ENCODE measurements at regions not wholly inside any gene's neighbourhood (a gene's known extent, or its start where the extent isn't known, plus 50 kb on each side); places are given as distances from the start of the nearest gene placed in this dataset.
"Not testable (repeated sequence)": the region's sequence is repeated elsewhere in the genome, so short reads cannot be mapped to it uniquely, and the experiment has no call there.

DNA sequence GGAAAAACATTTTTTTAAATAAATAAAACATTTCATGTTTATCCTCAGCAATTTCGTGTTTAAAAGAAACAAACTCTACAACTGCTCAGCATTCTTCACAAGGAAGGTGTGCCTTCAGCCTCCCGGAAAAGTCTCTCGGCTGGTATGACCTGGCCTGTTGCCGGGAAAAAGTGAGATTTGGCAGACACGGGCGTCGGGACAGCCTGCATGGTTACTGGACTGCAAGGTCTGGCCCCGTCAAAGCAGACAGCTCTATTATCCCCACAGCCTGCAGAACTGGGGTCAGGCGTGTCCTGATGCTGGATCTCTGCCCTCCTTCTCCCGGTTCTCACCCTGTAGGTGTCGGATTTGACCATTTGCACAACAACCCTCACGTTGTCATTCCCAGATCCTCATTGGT lies 120.3 kb upstream of the SPATA31C2 start:
- Histone ChIP-seq H3K4me3 (ENCODE audit: low read depth in 1 of 2, low read length in 2 of 2) (no peak overlapping the region), H3K9me3 (ENCODE audit: control insufficient read depth in 2 of 2, insufficient read depth in 1 of 2, low read depth in 1 of 2, low read length in 1 of 2) (no peaks in the 10 kb centered on the region), H3K27ac (ENCODE audit: low read depth in 2 of 2, low read length in 1 of 2) (no peak overlapping the region), H3K27me3 (ENCODE audit: control insufficient read depth in 1 of 2, insufficient read depth in 2 of 2, low read length in 2 of 2) (no peaks in the 10 kb centered on the region), H3K36me3 (ENCODE audit: control insufficient read depth in 2 of 2, insufficient read depth in 2 of 2, low read length in 1 of 2) (no peaks in the 10 kb centered on the region), H3K4me1 (ENCODE audit: control insufficient read depth in 2 of 2, insufficient read depth in 2 of 2, low read length in 1 of 2) (no peaks in the 10 kb centered on the region)
- 30 to 44% methylated on average over 12 of the region's 12 CpGs for WGBS, 2 donors

DNA sequence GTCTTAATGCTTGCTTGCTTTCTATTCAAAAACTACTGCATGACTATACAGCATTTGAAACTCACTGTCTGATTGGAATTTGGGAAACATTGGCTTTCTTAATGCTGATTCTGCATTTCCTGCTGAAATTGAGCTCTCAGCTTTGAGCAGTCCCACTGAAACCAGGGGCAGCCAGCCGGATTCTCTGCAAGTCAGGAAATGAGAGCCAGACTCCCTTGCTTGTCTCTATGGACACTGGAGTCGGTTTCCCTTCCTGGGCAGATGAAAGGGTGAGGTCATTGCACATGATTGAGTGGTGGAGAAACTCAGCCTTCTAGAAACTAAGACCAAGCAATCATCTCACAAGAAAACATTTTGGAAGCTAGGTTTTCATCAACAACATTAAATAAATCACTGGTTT lies 119.7 kb upstream of the SPATA31C2 start:
- Histone ChIP-seq H3K9me3 (ENCODE audit: control insufficient read depth in 2 of 2, insufficient read depth in 1 of 2, low read depth in 1 of 2, low read length in 1 of 2) (no peaks in the 10 kb centered on the region), H3K27me3 (ENCODE audit: control insufficient read depth in 1 of 2, insufficient read depth in 2 of 2, low read length in 2 of 2) (no peaks in the 10 kb centered on the region), H3K27ac (ENCODE audit: low read depth in 2 of 2, low read length in 1 of 2) (no peak overlapping the region), H3K36me3 (ENCODE audit: control insufficient read depth in 2 of 2, insufficient read depth in 2 of 2, low read length in 1 of 2) (no peaks in the 10 kb centered on the region), H3K4me1 (ENCODE audit: control insufficient read depth in 2 of 2, insufficient read depth in 2 of 2, low read length in 1 of 2) (no peaks in the 10 kb centered on the region), H3K4me3 (ENCODE audit: low read depth in 1 of 2, low read length in 2 of 2) (no peak overlapping the region)
- 39 to 50% methylated on average over 2 of the region's 2 CpGs for WGBS, 2 donors

DNA sequence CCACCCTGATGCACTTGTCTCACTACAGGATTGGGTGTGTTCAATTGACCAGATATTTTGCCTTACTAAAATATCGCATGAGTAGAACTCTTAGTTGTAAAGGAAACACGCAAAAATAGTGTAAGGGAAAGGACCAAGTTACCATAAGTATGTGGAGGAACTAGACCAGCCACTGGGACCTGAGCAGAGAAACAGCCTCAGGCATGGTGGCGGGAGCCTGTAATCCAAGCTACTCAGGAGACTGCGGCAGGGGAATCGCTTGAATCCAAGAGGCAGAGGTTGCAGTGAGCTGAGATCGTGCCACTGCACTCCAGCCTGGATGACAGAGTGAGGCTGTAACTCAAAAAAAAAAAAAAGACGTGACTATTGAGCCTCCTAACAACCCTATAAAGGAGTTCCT lies 117.9 kb upstream of the SPATA31C2 start:
- no peak overlapping the region for H3K27ac ChIP-seq (ENCODE audit: low read depth in 2 of 2, low read length in 1 of 2)
- no peaks in the 10 kb centered on the region for H3K36me3 ChIP-seq (ENCODE audit: control insufficient read depth in 2 of 2, insufficient read depth in 2 of 2, low read length in 1 of 2)
- 71 to 83% methylated on average over 7 of the region's 7 CpGs for WGBS, 2 donors
- no peaks in the 10 kb centered on the region for H3K27me3 ChIP-seq (ENCODE audit: control insufficient read depth in 1 of 2, insufficient read depth in 2 of 2, low read length in 2 of 2)
- H3K9me3 ChIP-seq (ENCODE audit: control insufficient read depth in 2 of 2, insufficient read depth in 1 of 2, low read depth in 1 of 2, low read length in 1 of 2): peaks cover 0 to 7% of the 10 kb centered on the region in 2 donors
- H3K4me1 ChIP-seq (ENCODE audit: control insufficient read depth in 2 of 2, insufficient read depth in 2 of 2, low read length in 1 of 2): no peaks in the 10 kb centered on the region
- H3K4me3 ChIP-seq (ENCODE audit: low read depth in 1 of 2, low read length in 2 of 2): no peak overlapping the region

DNA sequence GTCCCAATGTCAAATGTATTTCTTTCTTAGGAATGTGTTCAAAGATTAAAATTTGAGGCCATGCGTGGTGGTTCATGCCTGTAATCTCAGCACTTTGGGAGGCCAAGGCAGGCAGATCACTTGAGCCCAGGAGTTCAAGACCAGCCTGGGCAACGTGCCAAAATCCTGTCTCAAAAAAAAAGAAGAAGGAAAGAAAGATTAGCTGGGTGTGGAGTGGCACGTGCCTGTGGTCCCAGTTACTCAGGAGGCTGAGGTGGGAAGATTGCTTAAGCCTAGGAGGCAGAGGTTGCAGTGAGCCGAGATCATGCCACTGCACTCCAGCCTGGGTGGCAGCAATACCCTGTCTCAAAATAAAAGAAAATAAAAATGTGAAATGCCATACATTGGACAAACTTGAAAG lies 117.5 kb upstream of the SPATA31C2 start:
- H3K36me3 ChIP-seq (ENCODE audit: control insufficient read depth in 2 of 2, insufficient read depth in 2 of 2, low read length in 1 of 2); H3K27ac ChIP-seq (ENCODE audit: low read depth in 2 of 2, low read length in 1 of 2); H3K4me1 ChIP-seq (ENCODE audit: control insufficient read depth in 2 of 2, insufficient read depth in 2 of 2, low read length in 1 of 2); H3K27me3 ChIP-seq (ENCODE audit: control insufficient read depth in 1 of 2, insufficient read depth in 2 of 2, low read length in 2 of 2); H3K9me3 ChIP-seq (ENCODE audit: control insufficient read depth in 2 of 2, insufficient read depth in 1 of 2, low read depth in 1 of 2, low read length in 1 of 2); H3K4me3 ChIP-seq (ENCODE audit: low read depth in 1 of 2, low read length in 2 of 2): not testable (repeated sequence)
- 19 to 37% methylated on average over 4 of the region's 4 CpGs for WGBS, 2 donors

DNA sequence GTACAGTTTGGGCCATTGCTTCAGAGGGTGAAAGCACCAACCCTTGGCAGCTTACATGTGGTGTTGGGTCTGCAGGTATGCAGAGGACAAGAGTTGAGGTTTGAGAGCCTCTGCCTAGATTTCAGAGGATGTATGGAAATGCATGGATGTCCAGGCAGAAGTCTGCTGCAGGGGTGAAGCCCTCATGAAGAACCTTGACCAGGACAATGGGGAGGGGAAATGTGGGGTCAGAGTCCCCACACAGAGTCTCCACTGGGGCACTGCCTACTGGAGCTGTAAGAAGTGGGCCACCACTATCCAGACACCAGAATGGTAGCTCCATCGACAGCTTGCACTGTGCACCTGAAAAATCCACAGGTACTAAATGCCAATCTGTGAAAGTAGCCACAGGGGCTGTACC lies 113.6 kb upstream of the SPATA31C2 start:
- no peak overlapping the region for H3K4me3 ChIP-seq (ENCODE audit: low read depth in 1 of 2, low read length in 2 of 2)
- no peaks in the 10 kb centered on the region for H3K4me1 ChIP-seq (ENCODE audit: control insufficient read depth in 2 of 2, insufficient read depth in 2 of 2, low read length in 1 of 2)
- H3K9me3 ChIP-seq (ENCODE audit: control insufficient read depth in 2 of 2, insufficient read depth in 1 of 2, low read depth in 1 of 2, low read length in 1 of 2): peaks cover 0 to 7% of the 10 kb centered on the region in 2 donors
- WGBS, 2 donors: 86 to 94% methylated on average over 1 of the region's 1 CpG
- no peak overlapping the region for H3K27ac ChIP-seq (ENCODE audit: low read depth in 2 of 2, low read length in 1 of 2)
- no peaks in the 10 kb centered on the region for H3K27me3 ChIP-seq (ENCODE audit: control insufficient read depth in 1 of 2, insufficient read depth in 2 of 2, low read length in 2 of 2)
- no peaks in the 10 kb centered on the region for H3K36me3 ChIP-seq (ENCODE audit: control insufficient read depth in 2 of 2, insufficient read depth in 2 of 2, low read length in 1 of 2)

DNA sequence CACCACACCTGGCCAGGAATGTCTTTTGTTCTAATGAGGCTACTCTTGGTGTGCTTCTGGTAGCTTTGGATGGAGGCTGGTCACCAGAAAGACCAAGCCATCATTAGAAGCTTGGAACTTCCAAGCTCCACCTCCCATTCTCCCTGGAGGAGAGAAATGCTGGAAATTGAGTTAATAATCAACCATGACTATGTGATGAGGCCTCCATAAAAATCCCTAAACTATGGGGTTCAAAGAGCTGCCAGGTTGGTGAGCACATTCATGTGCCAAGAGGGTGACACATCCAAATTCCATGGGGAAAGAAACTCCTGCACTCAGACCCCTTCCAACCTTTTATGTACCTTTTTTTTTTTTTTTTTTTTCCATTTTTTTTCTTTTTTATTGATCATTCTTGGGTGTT lies 105.5 kb upstream of the SPATA31C2 start:
- H3K27ac ChIP-seq (ENCODE audit: low read depth in 2 of 2, low read length in 1 of 2): no peak overlapping the region
- H3K27me3 ChIP-seq (ENCODE audit: control insufficient read depth in 1 of 2, insufficient read depth in 2 of 2, low read length in 2 of 2): no peaks in the 10 kb centered on the region
- no peak overlapping the region for H3K4me3 ChIP-seq (ENCODE audit: low read depth in 1 of 2, low read length in 2 of 2)
- no peaks in the 10 kb centered on the region for H3K4me1 ChIP-seq (ENCODE audit: control insufficient read depth in 2 of 2, insufficient read depth in 2 of 2, low read length in 1 of 2)
- no peaks in the 10 kb centered on the region for H3K9me3 ChIP-seq (ENCODE audit: control insufficient read depth in 2 of 2, insufficient read depth in 1 of 2, low read depth in 1 of 2, low read length in 1 of 2)
- no peaks in the 10 kb centered on the region for H3K36me3 ChIP-seq (ENCODE audit: control insufficient read depth in 2 of 2, insufficient read depth in 2 of 2, low read length in 1 of 2)

GRCh38 chr9:88242879-88243278 lies 104.6 kb upstream of the SPATA31C2 start:
- Histone ChIP-seq H3K4me3 (ENCODE audit: low read depth in 1 of 2, low read length in 2 of 2) (no peak overlapping the region), H3K9me3 (ENCODE audit: control insufficient read depth in 2 of 2, insufficient read depth in 1 of 2, low read depth in 1 of 2, low read length in 1 of 2) (no peaks in the 10 kb centered on the region), H3K36me3 (ENCODE audit: control insufficient read depth in 2 of 2, insufficient read depth in 2 of 2, low read length in 1 of 2) (no peaks in the 10 kb centered on the region), H3K27me3 (ENCODE audit: control insufficient read depth in 1 of 2, insufficient read depth in 2 of 2, low read length in 2 of 2) (no peaks in the 10 kb centered on the region), H3K27ac (ENCODE audit: low read depth in 2 of 2, low read length in 1 of 2) (no peak overlapping the region), H3K4me1 (ENCODE audit: control insufficient read depth in 2 of 2, insufficient read depth in 2 of 2, low read length in 1 of 2) (no peaks in the 10 kb centered on the region)
- 78 to 80% methylated on average over 1 of the region's 1 CpG for WGBS, 2 donors

DNA sequence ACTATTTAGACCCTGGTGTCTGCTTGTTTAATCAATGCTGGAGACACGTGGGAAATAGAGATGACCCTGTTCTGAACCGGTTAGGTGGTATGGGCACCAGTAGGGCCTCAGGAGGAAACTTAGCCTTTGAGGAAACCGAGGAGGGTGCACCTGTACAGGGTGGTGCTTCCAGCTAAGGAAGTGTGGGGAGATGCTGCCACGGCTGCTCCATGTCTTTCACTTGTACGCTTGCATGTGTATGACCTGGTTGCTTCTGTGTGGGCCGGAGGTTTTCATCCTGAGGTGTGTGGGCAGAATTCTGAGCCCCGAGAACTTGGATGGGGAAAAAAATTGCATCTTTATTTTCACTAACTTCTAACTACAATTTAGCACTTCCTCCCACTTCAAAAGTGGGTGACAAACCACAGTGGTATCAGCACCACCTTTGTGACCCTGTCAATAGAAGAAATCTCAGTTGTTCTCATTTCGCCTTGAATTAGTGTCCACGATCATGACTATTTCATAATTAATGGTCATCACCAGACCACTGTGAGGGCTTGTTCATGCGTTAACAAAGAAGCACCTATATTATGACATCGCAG lies 99.8 kb upstream of the SPATA31C2 start:
- 72 to 77% methylated on average over 11 of the region's 11 CpGs for WGBS, 2 donors
- Histone ChIP-seq H3K9me3 (ENCODE audit: control insufficient read depth in 2 of 2, insufficient read depth in 1 of 2, low read depth in 1 of 2, low read length in 1 of 2) (no peaks in the 10 kb centered on the region), H3K4me3 (ENCODE audit: low read depth in 1 of 2, low read length in 2 of 2) (no peak overlapping the region), H3K27ac (ENCODE audit: low read depth in 2 of 2, low read length in 1 of 2) (peak overlapping the region in 1 of 2 donors; percentile 13), H3K4me1 (ENCODE audit: control insufficient read depth in 2 of 2, insufficient read depth in 2 of 2, low read length in 1 of 2) (no peaks in the 10 kb centered on the region), H3K36me3 (ENCODE audit: control insufficient read depth in 2 of 2, insufficient read depth in 2 of 2, low read length in 1 of 2) (no peaks in the 10 kb centered on the region), H3K27me3 (ENCODE audit: control insufficient read depth in 1 of 2, insufficient read depth in 2 of 2, low read length in 2 of 2) (no peaks in the 10 kb centered on the region)

GRCh38 chr9:88237479-88237961 lies 99.2 kb upstream of the SPATA31C2 start:
- H3K27me3 ChIP-seq (ENCODE audit: control insufficient read depth in 1 of 2, insufficient read depth in 2 of 2, low read length in 2 of 2): no peaks in the 10 kb centered on the region
- H3K4me3 ChIP-seq (ENCODE audit: low read depth in 1 of 2, low read length in 2 of 2): no peak overlapping the region
- H3K36me3 ChIP-seq (ENCODE audit: control insufficient read depth in 2 of 2, insufficient read depth in 2 of 2, low read length in 1 of 2): no peaks in the 10 kb centered on the region
- H3K27ac ChIP-seq (ENCODE audit: low read depth in 2 of 2, low read length in 1 of 2): peak overlapping the region in 1 of 2 donors; percentile 13
- 54 to 58% methylated on average over 7 of the region's 7 CpGs for WGBS, 2 donors
- H3K9me3 ChIP-seq (ENCODE audit: control insufficient read depth in 2 of 2, insufficient read depth in 1 of 2, low read depth in 1 of 2, low read length in 1 of 2): no peaks in the 10 kb centered on the region
- H3K4me1 ChIP-seq (ENCODE audit: control insufficient read depth in 2 of 2, insufficient read depth in 2 of 2, low read length in 1 of 2): no peaks in the 10 kb centered on the region
